ENCODE measurements at regions not wholly inside any gene's neighbourhood (a gene's known extent, or its start where the extent isn't known, plus 50 kb on each side); places are given as distances from the start of the nearest gene placed in this dataset.

DNA sequence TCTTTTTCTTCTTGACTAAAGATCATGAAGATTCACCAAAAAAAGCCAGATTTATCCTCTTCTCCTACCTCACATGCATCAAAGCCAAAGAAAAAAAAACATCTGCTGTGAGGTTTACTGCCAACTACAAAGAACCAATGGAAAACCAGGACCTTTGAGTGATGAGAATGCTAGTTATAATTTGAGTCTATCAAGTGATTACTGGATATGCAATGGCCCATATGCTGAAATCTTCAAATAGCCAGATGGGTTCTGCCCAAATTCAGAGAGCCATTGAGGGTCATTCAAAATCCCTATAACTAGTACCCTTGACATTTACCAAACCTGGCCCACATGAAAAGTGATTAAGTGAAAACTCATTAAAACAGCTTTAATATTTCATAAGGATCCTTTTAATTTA lies 78.4 kb upstream of the ACO1 start:
- Histone ChIP-seq H2AFZ (ENCODE audit: low read length) (no peak overlapping the region), H3K79me2 (ENCODE audit: control insufficient read depth in 1 of 2, insufficient read depth in 2 of 2, low read length in 2 of 2) (no peaks in the 10 kb centered on the region), H3K18ac (ENCODE audit: extremely low read depth, low read length) (no peak overlapping the region), H3K56ac (replicated peaks; ENCODE audit: insufficient read length, low read depth, low read length) (no peak overlapping the region), H2BK20ac (ENCODE audit: low read length) (no peak overlapping the region), H3K27me3 (replicated peaks in 1 of 4; ENCODE audit: control insufficient read depth in 3 of 4, extremely low read depth in 1 of 4, insufficient read depth in 3 of 4, low read length in 3 of 4) (no peaks in the 10 kb centered on the region), H2BK120ac (replicated peaks; ENCODE audit: low read depth, low read length) (no peak overlapping the region), H3K23me2 (ENCODE audit: low read depth, low read length) (no peaks in the 10 kb centered on the region), H3K79me1 (ENCODE audit: low read depth, low read length) (no peaks in the 10 kb centered on the region), H3K23ac (ENCODE audit: insufficient read length) (no peak overlapping the region), H3K14ac (ENCODE audit: insufficient read length) (no peak overlapping the region), H3K9me3 (ENCODE audit: insufficient read depth in 2 of 2, low read depth in 1 of 2, low read length in 1 of 2) (0 out of 4 replicates have a peak, but pooled peaks cover 0 to 2% of the 10 kb centered on the region in 2 experiments), H3K4ac (replicated peaks; ENCODE audit: insufficient read length, low read depth, low read length) (no peak overlapping the region), H2AK5ac (ENCODE audit: low read depth, low read length) (no peak overlapping the region), H3K4me2 (ENCODE audit: insufficient read depth in 1 of 2, low read depth in 2 of 2, low read length in 2 of 2) (no peak overlapping the region), H2BK5ac (ENCODE audit: low read depth, low read length) (no peak overlapping the region), H3K4me1 (replicated peaks in 1 of 4; ENCODE audit: control insufficient read depth in 3 of 4, insufficient read depth in 4 of 4, low read length in 3 of 4) (peaks cover 0 to 6% (median 3%) of the 10 kb centered on the region in 4 experiments; a peak in 1 of 7 replicates), H4K20me1 (replicated peaks in 1 of 2; ENCODE audit: control insufficient read depth in 1 of 2, insufficient read depth in 2 of 2, low read length in 2 of 2) (no peaks in the 10 kb centered on the region), H2BK15ac (ENCODE audit: low read length) (no peak overlapping the region), H3K4me3 (ENCODE audit: extremely low read depth in 1 of 4, insufficient read depth in 2 of 4, low read depth in 3 of 4, low read length in 4 of 4) (no peak overlapping the region), H4K91ac (replicated peaks; ENCODE audit: insufficient read length, low read length) (no peak overlapping the region), H3K27ac (ENCODE audit: low read depth, low read length) (no peak overlapping the region), H4K5ac (ENCODE audit: insufficient read length, low read depth, low read length) (no peak overlapping the region), H3K9ac (replicated peaks in 1 of 4; ENCODE audit: extremely low read depth in 1 of 4, low read depth in 3 of 4, low read length in 3 of 4) (no peak overlapping the region), H3K36me3 (ENCODE audit: control insufficient read depth in 2 of 4, insufficient read depth in 4 of 4, low read length in 3 of 4) (no peaks in the 10 kb centered on the region), H4K8ac (ENCODE audit: extremely low read depth, insufficient read depth, low read length) (no peak overlapping the region), H2BK12ac (ENCODE audit: low read depth, low read length) (no peak overlapping the region)
- FAIRE-seq, result no peak
- POLR2A ChIA-PET (ENCODE audit: partially characterized antibody), result no interaction called here
- DNase-seq (ENCODE audit: low read depth in 1 of 2, low spot score in 2 of 2), result no peak
- CTCF ChIA-PET (ENCODE audit: partially characterized antibody), result interaction anchor here (0.7 kb wide), 1 partner anchor 60 kb away, joined by 3 read pairs; no protein-coding TSS in a partner anchor
- TF ChIP-seq ASH2L (IDR thresholded peaks at IDR 0.05; ENCODE audit: low read length), result no peak
